GM19397 (cell line): ENCODE measurements at regions not wholly inside any gene's neighbourhood (a gene's known extent, or its start where the extent isn't known, plus 50 kb on each side); places are given as distances from the start of the nearest gene placed in this dataset.

ENCODE experiments used
- ATAC-seq: cut with Tn5 transposase; IDR thresholded peaks from one replicate; pipeline ENCODE4 v1.9.1; 2021; ENCODE audit warnings: mild to moderate bottlenecking, moderate library complexity; ENCODE audit not compliant: unreplicated experiment

- no peak for ATAC-seq
Measured at GRCh38 chr12:61356485-61356884, 903.7 kb upstream of the USP15 start.

GRCh38 chr12:61357496-61357895, 902.7 kb upstream of the USP15 start:
- no peak for ATAC-seq

- ATAC-seq, result no peak
Measured at GRCh38 chr12:61362037-61362436, 898.2 kb upstream of the USP15 start.

GRCh38 chr12:61365001-61365400, 895.2 kb upstream of the USP15 start:
- no peak for ATAC-seq

GRCh38 chr12:61367281-61367785, 892.9 kb upstream of the USP15 start:
- ATAC-seq, result no peak

- no peak for ATAC-seq
Measured at GRCh38 chr12:61369241-61369910, 890.8 kb upstream of the USP15 start.

- ATAC-seq, result no peak
Measured at GRCh38 chr12:61384511-61384910, 875.7 kb upstream of the USP15 start.

- no peak for ATAC-seq
Measured at GRCh38 chr12:61385771-61386170, 874.4 kb upstream of the USP15 start.

- no peak for ATAC-seq
Measured at GRCh38 chr12:61397668-61398067, 862.5 kb upstream of the USP15 start.

GRCh38 chr12:61412201-61412600, 848.0 kb upstream of the USP15 start:
- no peak for ATAC-seq

- no peak for ATAC-seq
Measured at GRCh38 chr12:61414470-61414869, 845.7 kb upstream of the USP15 start.

- no peak for ATAC-seq
Measured at GRCh38 chr12:61422786-61423185, 837.4 kb upstream of the USP15 start.

GRCh38 chr12:61452076-61452475, 808.1 kb upstream of the USP15 start:
- ATAC-seq, result no peak

GRCh38 chr12:61487728-61488127, 772.5 kb upstream of the USP15 start:
- ATAC-seq, result no peak

GRCh38 chr12:61490526-61491498, 769.4 kb upstream of the USP15 start:
- no peak for ATAC-seq

- ATAC-seq, result no peak
Measured at GRCh38 chr12:61502179-61502578, 758.0 kb upstream of the USP15 start.

GRCh38 chr12:61504396-61505080, 755.7 kb upstream of the USP15 start:
- no peak for ATAC-seq

GRCh38 chr12:61513499-61513898, 746.7 kb upstream of the USP15 start:
- ATAC-seq, result no peak

- no peak for ATAC-seq
Measured at GRCh38 chr12:61514016-61514415, 746.2 kb upstream of the USP15 start.

- no peak for ATAC-seq
Measured at GRCh38 chr12:61521258-61521657, 738.9 kb upstream of the USP15 start.

- no peak for ATAC-seq
Measured at GRCh38 chr12:61523276-61523992, 736.8 kb upstream of the USP15 start.
